ENCODE measurements at regions not wholly inside any gene's neighbourhood (a gene's known extent, or its start where the extent isn't known, plus 50 kb on each side); places are given as distances from the start of the nearest gene placed in this dataset.

DNA sequence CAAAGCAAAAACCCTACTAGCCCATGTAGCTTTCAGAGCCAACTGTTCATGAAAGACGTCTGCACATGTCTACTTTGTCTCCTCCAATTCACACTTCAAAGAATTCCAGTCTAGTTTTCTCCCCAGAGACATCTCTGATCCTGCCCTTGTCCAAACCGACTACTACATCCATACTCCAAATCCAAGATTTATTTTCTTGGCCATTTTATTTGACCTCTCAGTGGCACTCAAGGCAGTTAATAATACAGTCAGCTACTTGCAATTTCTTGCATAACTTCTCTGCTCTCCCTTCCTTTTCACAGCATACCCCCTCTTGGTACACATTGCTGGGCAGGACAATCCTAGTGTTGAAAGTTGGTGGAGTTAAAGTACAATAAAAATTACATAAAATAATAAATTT is 170.9 kb upstream of the INHBA start:
- peaks cover 12% of the 10 kb centered on the region for H3K4me1 ChIP-seq (ENCODE audit: insufficient read depth, low read length)
- TF ChIP-seq EZH2 (IDR thresholded peaks at IDR 0.05; ENCODE audit: low read length, unreplicated experiment): no peak
- TF ChIP-seq, protein P1, sequence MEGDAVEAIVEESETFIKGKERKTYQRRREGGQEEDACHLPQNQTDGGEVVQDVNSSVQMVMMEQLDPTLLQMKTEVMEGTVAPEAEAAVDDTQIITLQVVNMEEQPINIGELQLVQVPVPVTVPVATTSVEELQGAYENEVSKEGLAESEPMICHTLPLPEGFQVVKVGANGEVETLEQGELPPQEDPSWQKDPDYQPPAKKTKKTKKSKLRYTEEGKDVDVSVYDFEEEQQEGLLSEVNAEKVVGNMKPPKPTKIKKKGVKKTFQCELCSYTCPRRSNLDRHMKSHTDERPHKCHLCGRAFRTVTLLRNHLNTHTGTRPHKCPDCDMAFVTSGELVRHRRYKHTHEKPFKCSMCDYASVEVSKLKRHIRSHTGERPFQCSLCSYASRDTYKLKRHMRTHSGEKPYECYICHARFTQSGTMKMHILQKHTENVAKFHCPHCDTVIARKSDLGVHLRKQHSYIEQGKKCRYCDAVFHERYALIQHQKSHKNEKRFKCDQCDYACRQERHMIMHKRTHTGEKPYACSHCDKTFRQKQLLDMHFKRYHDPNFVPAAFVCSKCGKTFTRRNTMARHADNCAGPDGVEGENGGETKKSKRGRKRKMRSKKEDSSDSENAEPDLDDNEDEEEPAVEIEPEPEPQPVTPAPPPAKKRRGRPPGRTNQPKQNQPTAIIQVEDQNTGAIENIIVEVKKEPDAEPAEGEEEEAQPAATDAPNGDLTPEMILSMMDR (conservative IDR thresholded peaks at IDR 0.05; ENCODE audit: low read depth, low read length): no peak
- TF ChIP-seq EZH2phosphoT487 (IDR thresholded peaks at IDR 0.05; ENCODE audit: borderline replicate concordance, low read length): no peak
- no peaks in the 10 kb centered on the region for H3K9me3 ChIP-seq (ENCODE audit: low read length)
- H4K20me1 ChIP-seq (ENCODE audit: low read length): no peaks in the 10 kb centered on the region
- no peaks in the 10 kb centered on the region for H3K79me2 ChIP-seq (ENCODE audit: low read length)
- intact Hi-C loops (cut with micrococcal nuclease): no loop called here
- no peak overlapping the region for H3K4me3 ChIP-seq (ENCODE audit: low read length)
- ATAC-seq (no peak), DNase-seq (no peak)
- no peak overlapping the region for H3K27ac ChIP-seq (ENCODE audit: low read length)
- no peaks in the 10 kb centered on the region for H3K9me2 ChIP-seq (replicated peaks; ENCODE audit: low read length)
- H3K27me3 ChIP-seq (ENCODE audit: low read length): no peaks in the 10 kb centered on the region
- no TSS peak for BruUV-seq (replicated peaks)
- CTCF ChIA-PET: no interaction called here
- H3F3A ChIP-seq (ENCODE audit: low read length, unreplicated experiment): no peaks in the 10 kb centered on the region
- no peak overlapping the region for H2AFZ ChIP-seq (ENCODE audit: low read length)
- POLR2A ChIA-PET (ENCODE audit: unreplicated experiment): no interaction called here
- H3K4me2 ChIP-seq (ENCODE audit: low read length): no peak overlapping the region
- H3K9ac ChIP-seq (ENCODE audit: low read length): no peak overlapping the region
- H3K36me3 ChIP-seq (ENCODE audit: low read depth, low read length): no peaks in the 10 kb centered on the region

DNA sequence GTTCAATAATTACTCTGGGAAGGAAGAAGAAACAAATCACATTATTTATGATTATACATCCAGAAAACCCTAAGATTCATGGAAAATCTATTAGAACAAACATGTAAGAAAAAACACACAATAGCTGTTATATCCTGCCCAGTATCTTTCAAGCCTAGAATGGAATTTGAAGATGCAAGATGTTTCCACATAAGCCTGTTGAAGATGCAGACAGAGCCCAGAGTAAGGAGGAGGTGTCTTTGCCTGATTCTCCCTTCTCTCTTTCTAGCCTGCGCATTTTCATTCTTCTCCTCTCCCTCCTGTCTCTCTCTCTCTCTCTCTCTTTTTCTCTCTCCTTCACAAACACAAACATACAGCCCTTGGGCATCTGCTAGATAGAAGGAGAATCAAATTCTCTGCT is 170.1 kb upstream of the INHBA start:
- Histone ChIP-seq H3K9ac (ENCODE audit: low read length) (no peak overlapping the region), H3K9me2 (replicated peaks; ENCODE audit: low read length) (no peaks in the 10 kb centered on the region), H3K4me2 (ENCODE audit: low read length) (no peak overlapping the region), H3K9me3 (ENCODE audit: low read length) (no peaks in the 10 kb centered on the region), H3K36me3 (ENCODE audit: low read depth, low read length) (no peaks in the 10 kb centered on the region), H3F3A (ENCODE audit: low read length, unreplicated experiment) (no peaks in the 10 kb centered on the region), H2AFZ (ENCODE audit: low read length) (no peak overlapping the region), H3K4me3 (ENCODE audit: low read length) (no peak overlapping the region), H3K27ac (ENCODE audit: low read length) (no peak overlapping the region), H3K4me1 (ENCODE audit: insufficient read depth, low read length) (peaks cover 12% of the 10 kb centered on the region), H3K27me3 (ENCODE audit: low read length) (no peaks in the 10 kb centered on the region), H3K79me2 (ENCODE audit: low read length) (no peaks in the 10 kb centered on the region), H4K20me1 (ENCODE audit: low read length) (no peaks in the 10 kb centered on the region)
- intact Hi-C loops (cut with micrococcal nuclease): no loop called here
- no TSS peak for BruUV-seq (replicated peaks)
- TF ChIP-seq EZH2 (IDR thresholded peaks at IDR 0.05; ENCODE audit: low read length, unreplicated experiment) (no peak), EZH2phosphoT487 (IDR thresholded peaks at IDR 0.05; ENCODE audit: borderline replicate concordance, low read length) (no peak)
- TF ChIP-seq, protein P1 (conservative IDR thresholded peaks at IDR 0.05; ENCODE audit: low read depth, low read length): no peak
- POLR2A ChIA-PET (ENCODE audit: unreplicated experiment): no interaction called here
- DNase-seq: no peak
- ATAC-seq: no peak
- CTCF ChIA-PET: no interaction called here

DNA sequence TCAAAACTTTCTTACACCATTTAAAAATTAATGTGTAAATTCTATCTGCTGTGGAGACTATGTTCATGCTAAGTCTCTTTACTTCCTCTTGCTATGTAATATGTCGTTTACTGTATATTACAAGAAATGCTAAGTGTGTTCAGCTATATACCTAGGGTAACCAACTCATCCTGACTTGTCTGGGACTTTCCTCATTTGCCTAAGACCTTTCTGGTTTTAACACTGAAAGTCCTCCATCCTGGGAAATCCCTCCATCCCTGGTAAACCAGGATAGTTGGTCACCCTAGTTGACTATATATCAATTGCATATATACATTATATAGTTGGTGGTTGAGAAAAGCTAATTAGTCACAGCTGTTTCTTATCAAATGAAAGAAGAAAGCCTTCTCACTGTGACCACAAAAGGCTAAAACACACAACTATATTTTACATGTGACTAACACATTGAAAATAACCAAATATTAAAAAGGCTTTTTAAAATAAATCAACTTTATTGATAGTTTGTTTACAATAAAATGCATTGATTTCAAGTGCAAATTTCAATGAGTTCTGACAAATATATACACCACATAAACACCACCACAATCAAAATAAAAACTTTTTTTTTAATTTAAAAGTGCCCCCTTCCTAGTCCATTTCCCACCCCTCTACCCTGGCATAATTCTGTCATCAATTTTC is 167.7 kb upstream of the INHBA start:
- no peaks in the 10 kb centered on the region for H3K9me3 ChIP-seq (ENCODE audit: low read length)
- H2AFZ ChIP-seq (ENCODE audit: low read length): no peak overlapping the region
- ATAC-seq: no peak
- no peak overlapping the region for H3K27ac ChIP-seq (ENCODE audit: low read length)
- TF ChIP-seq EZH2phosphoT487 (IDR thresholded peaks at IDR 0.05; ENCODE audit: borderline replicate concordance, low read length) (no peak), EZH2 (IDR thresholded peaks at IDR 0.05; ENCODE audit: low read length, unreplicated experiment) (no peak)
- TF ChIP-seq, protein P1 (conservative IDR thresholded peaks at IDR 0.05; ENCODE audit: low read depth, low read length): no peak
- CTCF ChIA-PET: no interaction called here
- H3K36me3 ChIP-seq (ENCODE audit: low read depth, low read length): no peaks in the 10 kb centered on the region
- no peak overlapping the region for H3K4me2 ChIP-seq (ENCODE audit: low read length)
- intact Hi-C loops (cut with micrococcal nuclease): no loop called here
- no peaks in the 10 kb centered on the region for H4K20me1 ChIP-seq (ENCODE audit: low read length)
- peaks cover 12% of the 10 kb centered on the region for H3K4me1 ChIP-seq (ENCODE audit: insufficient read depth, low read length)
- POLR2A ChIA-PET (ENCODE audit: unreplicated experiment): no interaction called here
- H3F3A ChIP-seq (ENCODE audit: low read length, unreplicated experiment): no peaks in the 10 kb centered on the region
- no peak for DNase-seq
- H3K9me2 ChIP-seq (replicated peaks; ENCODE audit: low read length): no peaks in the 10 kb centered on the region
- no peaks in the 10 kb centered on the region for H3K27me3 ChIP-seq (ENCODE audit: low read length)
- BruUV-seq (replicated peaks): no TSS peak
- H3K79me2 ChIP-seq (ENCODE audit: low read length): no peaks in the 10 kb centered on the region
- no peak overlapping the region for H3K9ac ChIP-seq (ENCODE audit: low read length)
- H3K4me3 ChIP-seq (ENCODE audit: low read length): no peak overlapping the region
